Activated naive CD8-positive, alpha-beta T cell treated with anti-CD3 and anti-CD28 coated beads, Interleukin-2, amount 50 U/mL, for 24 hours (primary cell): ENCODE measurements at regions not wholly inside any gene's neighbourhood (a gene's known extent, or its start where the extent isn't known, plus 50 kb on each side); places are given as distances from the start of the nearest gene placed in this dataset.
"Not testable (repeated sequence)": the region's sequence is repeated elsewhere in the genome, so short reads cannot be mapped to it uniquely, and the experiment has no call there.

Source experiments
- ATAC-seq: fragments of 150-1000 bp; cut with Tn5 transposase; one replicate; pipeline ENCODE4 v1.10.0; 2021
- DNase-seq: peaks from one replicate; pipeline ENCODE4 v3.0.0; 2021
- H3K27ac Mint-ChIP-seq: one replicate; pipeline ENCODE4 v1.8.0; 2021; ENCODE audit warnings: mild to moderate bottlenecking, mixed read lengths
- H3K27me3 Mint-ChIP-seq: one replicate; pipeline ENCODE4 v1.8.0; 2021; ENCODE audit warnings: mixed read lengths
- H3K36me3 Mint-ChIP-seq: one replicate; pipeline ENCODE4 v1.8.0; 2021; ENCODE audit warnings: low read depth, mixed read lengths
- H3K4me1 Mint-ChIP-seq: one replicate; pipeline ENCODE4 v1.8.0; 2021; ENCODE audit warnings: mixed read lengths
- H3K4me3 Mint-ChIP-seq: one replicate; pipeline ENCODE4 v1.8.0; 2021; ENCODE audit warnings: mild to moderate bottlenecking, moderate library complexity, mixed read lengths
- H3K9me3 Mint-ChIP-seq: one replicate; pipeline ENCODE4 v1.8.0; 2021; ENCODE audit warnings: mixed read lengths

DNA sequence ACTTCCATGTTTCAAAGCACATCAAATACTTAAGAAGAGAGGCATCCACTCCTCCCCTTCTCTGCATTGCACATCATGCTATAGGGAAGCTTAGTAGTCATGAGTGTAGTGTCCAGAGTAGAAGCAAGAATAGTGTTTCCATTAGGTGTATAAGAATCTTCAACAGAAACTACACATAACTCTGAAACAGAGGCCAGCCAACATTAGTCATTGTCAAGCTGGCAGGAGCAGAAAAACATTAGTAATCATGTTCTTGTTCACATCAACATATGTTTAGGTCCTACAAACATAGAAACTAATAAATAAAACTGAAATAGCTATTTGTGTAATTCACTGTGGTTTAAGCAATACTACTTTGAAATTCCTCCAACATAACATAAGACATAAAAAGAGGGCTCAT, 370.2 kb downstream of the PPP1R3A start:
- H3K36me3 Mint-ChIP-seq: no peaks in the 10 kb centered on the region
- ATAC-seq (no peak), DNase-seq (no peak)
- H3K9me3 Mint-ChIP-seq: no peaks in the 10 kb centered on the region
- no peaks in the 10 kb centered on the region for H3K4me1 Mint-ChIP-seq
- H3K27me3 Mint-ChIP-seq: no peaks in the 10 kb centered on the region
- no peak overlapping the region for H3K4me3 Mint-ChIP-seq
- no peak overlapping the region for H3K27ac Mint-ChIP-seq

DNA sequence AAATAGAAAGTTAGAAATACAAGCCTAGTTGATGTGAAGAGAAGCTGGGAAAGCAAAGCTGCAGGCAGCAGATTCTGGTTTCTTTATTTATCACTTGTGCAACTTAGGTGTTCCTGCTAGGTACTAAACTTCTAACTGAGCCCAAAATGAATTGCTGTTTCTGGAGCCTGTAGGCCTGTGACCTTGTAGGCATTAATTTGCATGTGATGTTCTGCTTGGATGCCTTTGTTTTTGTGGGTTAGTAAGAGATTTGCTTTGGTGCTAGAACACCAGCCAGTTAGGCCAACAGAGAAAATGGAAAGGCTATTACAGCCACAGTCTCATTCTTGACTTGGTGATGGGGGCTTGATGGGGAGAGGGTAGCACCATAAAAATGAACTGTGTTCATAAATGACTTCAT, 370.7 kb downstream of the PPP1R3A start:
- no peaks in the 10 kb centered on the region for H3K9me3 Mint-ChIP-seq
- no peaks in the 10 kb centered on the region for H3K4me1 Mint-ChIP-seq
- H3K27ac Mint-ChIP-seq: no peak overlapping the region
- no peaks in the 10 kb centered on the region for H3K36me3 Mint-ChIP-seq
- no peak overlapping the region for H3K4me3 Mint-ChIP-seq
- no peaks in the 10 kb centered on the region for H3K27me3 Mint-ChIP-seq
- DNase-seq (no peak), ATAC-seq (no peak)

DNA sequence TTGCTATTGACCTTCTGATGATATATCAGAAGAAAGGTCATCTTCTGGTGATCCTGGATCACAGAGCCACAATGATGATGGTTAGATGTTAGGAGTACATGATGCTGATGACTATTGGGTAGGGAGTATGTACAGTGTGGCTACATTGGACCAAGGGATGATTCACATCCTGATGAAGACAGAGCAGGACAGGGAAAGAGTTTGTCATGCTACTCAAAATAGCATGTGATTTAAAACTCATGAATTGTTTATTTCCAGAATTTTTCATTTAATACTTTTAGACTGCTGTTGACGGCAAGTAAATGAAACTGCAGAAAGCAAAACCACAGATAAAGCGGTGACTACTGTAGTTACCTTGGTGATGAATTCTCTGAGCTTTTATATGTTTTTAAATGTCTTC, 397.3 kb downstream of the PPP1R3A start:
- H3K27ac Mint-ChIP-seq: no peak overlapping the region
- peaks cover 22% of the 10 kb centered on the region for H3K9me3 Mint-ChIP-seq
- no peaks in the 10 kb centered on the region for H3K4me1 Mint-ChIP-seq
- DNase-seq: no peak
- no peaks in the 10 kb centered on the region for H3K36me3 Mint-ChIP-seq
- no peak overlapping the region for H3K4me3 Mint-ChIP-seq
- no peaks in the 10 kb centered on the region for H3K27me3 Mint-ChIP-seq
- no peak for ATAC-seq

DNA sequence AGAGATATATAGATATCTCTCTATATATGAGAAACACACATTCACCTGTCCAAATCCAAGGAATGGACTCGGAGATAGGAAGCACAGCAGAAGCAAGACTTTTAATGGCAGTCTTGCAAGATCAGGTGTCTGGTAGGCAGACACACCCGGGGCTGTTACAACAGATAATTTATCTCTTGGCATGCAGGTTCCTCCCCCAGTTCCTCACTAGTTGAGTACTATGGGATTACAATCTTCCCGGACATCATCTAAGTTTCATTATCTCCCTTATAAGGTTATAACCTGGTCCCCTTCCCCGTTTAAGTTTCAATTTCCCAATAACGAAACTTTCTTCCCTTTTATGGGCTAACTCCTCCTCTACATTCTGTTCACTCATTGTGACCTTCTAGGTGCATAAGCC, 399.3 kb downstream of the PPP1R3A start:
- H3K27me3 Mint-ChIP-seq: no peaks in the 10 kb centered on the region
- no peaks in the 10 kb centered on the region for H3K4me1 Mint-ChIP-seq
- H3K27ac Mint-ChIP-seq: no peak overlapping the region
- no peaks in the 10 kb centered on the region for H3K36me3 Mint-ChIP-seq
- peaks cover 23% of the 10 kb centered on the region for H3K9me3 Mint-ChIP-seq
- no peak for DNase-seq
- no peak for ATAC-seq
- H3K4me3 Mint-ChIP-seq: no peak overlapping the region

DNA sequence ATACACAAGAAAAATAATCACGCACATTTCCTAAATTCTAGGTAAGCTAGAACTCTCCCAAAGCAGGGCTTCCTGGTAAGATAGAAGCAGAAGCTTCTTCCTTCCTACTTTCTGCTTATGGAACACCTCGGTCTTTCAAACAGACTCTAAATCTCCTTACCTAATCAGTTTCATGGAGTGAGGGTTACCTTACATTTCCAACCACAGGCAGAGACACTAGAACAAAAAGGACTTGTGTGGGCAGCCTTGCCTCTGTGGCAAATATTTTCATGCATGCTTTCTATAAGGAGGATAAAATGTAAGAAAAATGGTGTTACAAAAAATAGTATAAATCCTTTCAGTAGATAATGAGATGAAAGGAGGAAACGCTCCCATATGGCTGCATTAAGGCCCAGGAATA, 386.3 kb upstream of the SMIM30 start:
- Mint-ChIP-seq H3K27me3 (no peaks in the 10 kb centered on the region), H3K36me3 (no peaks in the 10 kb centered on the region), H3K27ac (no peak overlapping the region), H3K4me1 (no peaks in the 10 kb centered on the region), H3K9me3 (peaks cover 7% of the 10 kb centered on the region), H3K4me3 (no peak overlapping the region)
- DNase-seq: no peak
- ATAC-seq: no peak

DNA sequence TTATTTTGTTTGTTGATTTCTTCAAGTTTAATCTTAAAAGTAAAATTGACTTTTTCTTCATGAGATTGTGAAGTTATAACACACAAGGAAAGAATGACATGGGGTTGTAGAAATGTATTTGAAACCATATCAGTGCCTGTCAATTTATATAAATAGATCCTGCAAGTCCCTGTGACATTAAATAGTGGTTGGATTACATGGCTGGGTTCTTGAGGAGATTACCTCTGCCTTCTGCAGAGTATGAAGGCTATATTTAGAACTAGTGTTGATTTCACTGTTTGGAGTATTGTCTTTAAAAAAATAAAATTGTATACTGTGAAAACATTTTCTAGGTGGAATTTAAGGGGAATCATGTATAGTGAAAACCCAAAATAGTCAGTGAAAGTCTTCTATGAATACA, 385.8 kb upstream of the SMIM30 start:
- Mint-ChIP-seq H3K4me3 (no peak overlapping the region), H3K27ac (no peak overlapping the region), H3K36me3 (no peaks in the 10 kb centered on the region), H3K9me3 (peaks cover 7% of the 10 kb centered on the region), H3K4me1 (no peaks in the 10 kb centered on the region), H3K27me3 (no peaks in the 10 kb centered on the region)
- DNase-seq: no peak
- ATAC-seq: no peak

DNA sequence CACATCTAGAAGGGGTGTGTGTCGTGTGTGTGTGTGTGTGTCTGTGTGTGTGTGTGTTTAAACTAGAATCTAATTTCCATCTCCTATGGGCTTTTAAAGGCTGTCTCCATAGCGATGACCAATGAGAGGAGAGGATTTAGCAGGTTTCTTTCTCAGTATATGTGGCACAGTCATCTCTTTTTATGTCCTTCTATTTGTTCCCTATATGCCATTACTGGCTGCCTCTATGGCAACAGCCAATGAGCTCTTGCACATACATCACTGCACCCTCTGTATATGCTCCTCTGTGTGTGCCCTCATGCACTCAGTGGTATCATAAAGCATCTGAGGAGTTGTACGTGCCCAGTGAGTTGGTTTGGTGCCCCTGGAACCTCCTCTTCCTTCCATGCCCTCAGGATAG, 378.2 kb upstream of the SMIM30 start:
- not testable (repeated sequence) for H3K4me3 Mint-ChIP-seq, H3K4me1 Mint-ChIP-seq, H3K9me3 Mint-ChIP-seq, H3K36me3 Mint-ChIP-seq, H3K27me3 Mint-ChIP-seq, DNase-seq, H3K27ac Mint-ChIP-seq, ATAC-seq

DNA sequence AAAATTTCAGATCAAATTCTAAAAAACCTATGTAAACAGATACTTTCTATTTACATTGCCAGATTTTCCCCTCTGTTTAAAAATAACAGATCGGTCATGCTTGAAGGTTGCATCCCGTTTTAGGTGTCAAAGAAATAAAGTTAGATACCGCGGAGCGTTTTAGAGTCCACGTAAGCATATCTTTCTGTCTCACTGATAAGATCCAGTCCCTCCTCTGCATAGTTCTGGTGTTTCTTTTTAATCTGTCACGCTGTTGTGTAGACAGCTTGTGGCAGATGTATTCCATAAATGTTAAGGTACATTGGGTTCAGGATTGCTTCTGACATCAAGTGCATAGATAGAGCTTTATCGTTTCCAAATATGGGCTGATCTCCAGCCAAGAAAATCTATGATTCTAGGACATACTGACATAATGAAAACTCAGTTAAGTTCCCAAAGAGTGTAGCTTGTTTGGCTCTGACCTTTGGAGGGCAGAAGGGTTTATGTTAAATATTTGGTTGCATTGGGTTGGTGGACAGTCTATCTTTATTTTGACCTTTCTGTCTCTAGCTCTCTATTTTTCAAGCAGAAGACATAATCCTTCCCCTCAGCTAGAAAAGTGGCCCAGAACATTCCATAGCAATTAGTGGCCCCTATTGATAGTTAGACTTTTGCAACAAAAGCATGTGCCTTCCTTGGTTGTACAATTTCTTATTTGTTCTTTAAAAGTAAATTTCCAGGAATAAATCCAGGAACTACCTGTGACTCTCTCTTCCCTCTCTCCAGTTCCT, 376.6 kb upstream of the SMIM30 start:
- not testable (repeated sequence) for H3K36me3 Mint-ChIP-seq, H3K4me3 Mint-ChIP-seq, H3K27ac Mint-ChIP-seq, H3K9me3 Mint-ChIP-seq, H3K4me1 Mint-ChIP-seq, DNase-seq, ATAC-seq, H3K27me3 Mint-ChIP-seq

DNA sequence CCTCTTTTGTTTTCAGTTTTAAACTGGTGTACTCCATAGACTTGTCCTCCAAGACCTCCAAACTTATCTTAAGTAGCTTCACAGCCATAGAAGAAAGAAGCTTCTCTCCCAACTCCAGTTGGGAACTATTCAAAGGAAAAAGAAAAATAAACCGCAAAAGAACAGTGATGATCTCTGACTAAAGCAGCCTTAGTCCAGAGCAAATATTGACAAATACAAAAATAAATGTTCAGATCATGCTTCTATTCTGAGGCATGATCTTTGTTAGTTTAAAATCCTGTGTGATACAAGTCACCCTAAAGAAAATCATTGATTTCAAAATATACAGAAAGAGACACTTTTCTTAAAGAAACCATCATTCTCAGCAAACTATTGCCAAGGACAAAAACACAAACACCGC, 373.0 kb upstream of the SMIM30 start:
- no peaks in the 10 kb centered on the region for H3K27me3 Mint-ChIP-seq
- ATAC-seq (no peak), DNase-seq (no peak)
- no peaks in the 10 kb centered on the region for H3K9me3 Mint-ChIP-seq
- H3K4me1 Mint-ChIP-seq: no peaks in the 10 kb centered on the region
- H3K27ac Mint-ChIP-seq: no peak overlapping the region
- H3K36me3 Mint-ChIP-seq: no peaks in the 10 kb centered on the region
- no peak overlapping the region for H3K4me3 Mint-ChIP-seq

DNA sequence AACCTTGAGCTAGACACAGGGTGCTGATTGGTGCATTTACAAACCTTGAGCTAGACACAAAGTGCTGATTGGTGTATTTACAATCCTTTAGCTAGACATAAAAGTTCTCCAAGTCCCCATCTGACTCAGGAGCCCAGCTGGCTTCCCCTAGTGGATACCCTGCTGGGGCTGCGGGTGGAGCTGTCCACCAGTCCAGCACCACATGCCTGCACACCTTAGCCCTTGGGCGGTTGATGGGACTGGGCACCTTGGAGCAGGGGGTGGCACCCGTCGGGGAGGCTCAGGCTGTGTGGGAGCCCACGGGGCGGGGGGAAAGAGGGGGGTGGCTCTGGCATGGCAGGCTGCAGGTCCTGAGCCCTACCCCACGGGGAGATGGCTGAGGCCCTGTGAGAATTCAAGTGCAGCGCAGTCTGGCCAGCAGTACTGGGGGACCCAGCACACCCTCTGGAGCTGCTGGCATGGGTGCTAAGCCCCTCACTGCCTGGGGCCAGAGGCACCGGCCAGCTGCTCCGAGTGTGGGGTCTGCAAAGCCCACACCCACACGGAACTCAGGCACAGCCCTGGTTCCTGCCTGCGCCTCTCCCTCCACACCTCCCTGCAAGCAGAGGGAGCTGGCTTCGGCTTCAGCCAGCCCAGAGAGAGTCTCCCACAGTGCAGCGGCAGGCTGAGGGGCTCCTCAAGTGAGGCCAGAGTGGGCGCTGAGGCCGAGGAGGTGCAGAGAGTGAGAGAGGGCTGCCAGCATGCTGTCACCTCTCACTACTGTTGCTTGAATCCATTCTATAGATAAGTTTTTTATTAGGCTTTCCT, 369.8 kb upstream of the SMIM30 start:
- Mint-ChIP-seq H3K4me3 (no peak overlapping the region), H3K4me1 (no peaks in the 10 kb centered on the region), H3K27ac (no peak overlapping the region), H3K27me3 (no peaks in the 10 kb centered on the region), H3K36me3 (no peaks in the 10 kb centered on the region), H3K9me3 (no peaks in the 10 kb centered on the region)
- DNase-seq (no peak), ATAC-seq (no peak)

DNA sequence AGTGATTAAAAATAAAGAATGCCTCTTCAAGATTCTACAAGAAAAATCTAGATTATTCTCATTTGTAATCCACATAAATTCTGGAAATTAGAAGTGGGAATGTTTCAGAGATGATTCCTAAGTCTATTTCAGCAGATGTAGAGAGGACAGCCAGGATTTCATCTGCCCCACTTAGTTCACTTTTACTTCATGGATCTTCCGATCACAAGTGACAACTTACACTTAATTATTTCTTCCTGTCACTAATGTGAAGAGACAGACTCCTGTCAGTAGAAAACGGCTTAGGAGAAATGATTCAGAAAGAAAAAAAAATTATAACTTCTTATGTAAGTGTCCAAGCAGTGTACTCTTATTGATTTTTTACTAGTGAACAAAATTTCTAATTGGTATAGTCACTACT, 368.2 kb upstream of the SMIM30 start:
- H3K36me3 Mint-ChIP-seq: no peaks in the 10 kb centered on the region
- H3K4me3 Mint-ChIP-seq: no peak overlapping the region
- DNase-seq (no peak), ATAC-seq (no peak)
- H3K27ac Mint-ChIP-seq: no peak overlapping the region
- H3K27me3 Mint-ChIP-seq: no peaks in the 10 kb centered on the region
- no peaks in the 10 kb centered on the region for H3K9me3 Mint-ChIP-seq
- no peaks in the 10 kb centered on the region for H3K4me1 Mint-ChIP-seq

DNA sequence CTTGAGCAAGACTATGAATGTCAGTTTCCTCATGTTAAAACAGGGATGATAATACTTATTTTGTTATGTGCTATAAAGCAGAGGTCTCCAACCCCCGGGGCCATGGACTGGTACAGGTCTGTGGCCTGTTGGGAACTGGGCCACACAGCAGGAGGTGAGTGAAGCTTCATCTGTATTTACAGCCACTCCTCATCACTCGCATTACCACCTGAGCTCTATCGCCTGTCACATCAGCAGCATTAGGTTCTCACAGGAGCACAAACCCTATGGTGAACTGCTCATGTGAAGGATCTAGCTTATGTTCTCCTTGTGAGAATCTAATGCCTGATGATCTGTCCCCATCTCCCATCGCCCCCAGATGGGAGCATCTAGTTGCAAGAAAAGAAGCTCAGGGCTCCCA, 365.3 kb upstream of the SMIM30 start:
- H3K4me3 Mint-ChIP-seq: no peak overlapping the region
- no peaks in the 10 kb centered on the region for H3K4me1 Mint-ChIP-seq
- no peaks in the 10 kb centered on the region for H3K36me3 Mint-ChIP-seq
- no peak for DNase-seq
- no peaks in the 10 kb centered on the region for H3K27me3 Mint-ChIP-seq
- no peak overlapping the region for H3K27ac Mint-ChIP-seq
- ATAC-seq: no peak
- H3K9me3 Mint-ChIP-seq: no peaks in the 10 kb centered on the region

DNA sequence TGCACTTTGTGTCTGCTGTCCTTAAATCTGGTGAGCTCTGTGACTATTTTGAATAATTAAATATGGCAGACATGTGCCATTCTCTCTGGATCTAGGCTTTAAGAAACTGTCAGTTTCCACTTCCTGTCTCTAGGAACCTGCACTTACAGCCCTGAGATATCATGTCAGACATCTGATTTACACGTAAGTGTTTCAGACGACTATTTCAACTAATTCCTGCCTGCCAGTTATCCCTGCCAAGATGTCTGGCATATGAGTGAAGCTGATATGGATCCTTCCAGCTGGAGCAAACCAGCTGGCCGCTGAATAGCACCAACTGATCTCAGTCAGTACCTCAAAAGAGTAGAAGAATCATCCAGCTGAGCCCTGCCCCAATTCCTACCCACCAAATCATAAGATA, 362.2 kb upstream of the SMIM30 start:
- Mint-ChIP-seq H3K4me3 (no peak overlapping the region), H3K27me3 (no peaks in the 10 kb centered on the region), H3K27ac (no peak overlapping the region), H3K4me1 (no peaks in the 10 kb centered on the region), H3K36me3 (no peaks in the 10 kb centered on the region), H3K9me3 (no peaks in the 10 kb centered on the region)
- no peak for ATAC-seq
- DNase-seq: no peak

DNA sequence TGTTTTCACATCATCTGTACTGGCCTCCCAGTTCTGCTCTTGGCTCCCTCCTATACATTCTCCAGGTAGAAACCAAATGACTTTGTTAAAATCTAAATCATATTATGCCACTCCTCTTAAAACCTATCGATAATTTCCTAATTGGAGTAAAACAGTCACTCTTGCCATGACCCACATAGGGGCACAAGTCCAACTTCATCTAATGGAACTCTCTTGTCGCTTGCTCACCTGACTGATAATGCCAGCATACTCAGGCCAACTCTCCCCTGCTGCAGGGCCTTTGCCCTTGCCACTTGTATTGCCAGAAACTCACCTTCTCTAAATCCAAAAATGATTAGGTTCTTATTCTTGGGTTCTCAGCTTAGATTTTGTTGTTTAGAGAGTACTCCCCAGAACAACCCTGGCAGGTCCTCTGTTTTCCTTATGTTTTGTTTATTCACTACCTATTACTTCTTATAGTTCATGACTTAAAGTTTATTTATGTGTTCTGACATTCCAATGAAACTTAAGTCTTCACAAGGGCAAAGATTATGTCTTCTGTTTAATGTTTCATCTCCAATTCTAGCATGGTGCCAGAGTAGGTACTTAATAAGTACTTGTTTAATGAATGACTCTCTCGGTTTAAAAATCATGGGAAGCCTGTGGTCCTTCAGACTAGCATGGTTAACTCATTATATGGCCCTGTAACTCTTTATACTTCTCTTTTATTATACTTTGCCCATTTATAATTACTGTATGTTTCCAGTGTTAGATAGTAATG, 345.9 kb upstream of the SMIM30 start:
- Mint-ChIP-seq H3K27me3 (no peaks in the 10 kb centered on the region), H3K4me3 (no peak overlapping the region), H3K9me3 (peaks cover 16% of the 10 kb centered on the region), H3K4me1 (no peaks in the 10 kb centered on the region), H3K27ac (no peak overlapping the region), H3K36me3 (no peaks in the 10 kb centered on the region)
- DNase-seq: no peak
- ATAC-seq: no peak

DNA sequence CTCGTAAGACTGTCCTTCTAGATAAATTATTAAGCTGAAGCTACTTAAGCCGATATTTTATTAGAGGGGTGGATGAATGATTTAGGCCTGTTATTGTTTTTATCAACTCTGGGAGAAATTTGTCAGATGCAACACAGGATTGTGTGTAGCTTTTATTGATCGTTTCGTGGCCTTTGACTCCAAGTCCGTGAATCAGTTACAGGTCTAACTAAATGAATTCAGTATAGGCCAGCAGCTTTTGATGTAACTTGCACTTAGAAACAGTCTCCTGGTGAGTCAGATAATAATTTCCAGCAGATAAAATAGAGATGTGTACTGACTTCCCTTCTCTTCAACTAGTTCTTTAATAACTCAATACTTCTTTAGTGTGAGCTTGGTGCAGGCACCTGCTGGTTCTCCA, 341.7 kb upstream of the SMIM30 start:
- peaks cover 9% of the 10 kb centered on the region for H3K9me3 Mint-ChIP-seq
- no peak for ATAC-seq
- H3K36me3 Mint-ChIP-seq: no peaks in the 10 kb centered on the region
- H3K27ac Mint-ChIP-seq: no peak overlapping the region
- no peaks in the 10 kb centered on the region for H3K27me3 Mint-ChIP-seq
- H3K4me3 Mint-ChIP-seq: no peak overlapping the region
- no peak for DNase-seq
- H3K4me1 Mint-ChIP-seq: no peaks in the 10 kb centered on the region
